PC-3 (cell line): ENCODE measurements at regions not wholly inside any gene's neighbourhood (a gene's known extent, or its start where the extent isn't known, plus 50 kb on each side); places are given as distances from the start of the nearest gene placed in this dataset.

Experiments used
- EZH2 ChIP-seq: fragments of 300-600 bp; sonication (generic); IDR thresholded peaks from one replicate; pipeline ENCODE4 v1.6.1; 2017; ENCODE audit warnings: antibody characterized with exemption, mild to moderate bottlenecking, low read length; ENCODE audit not compliant: unreplicated experiment
- EZH2phosphoT487 ChIP-seq: fragments of 300-600 bp; sonication (generic); IDR thresholded peaks from 2 replicates; pipeline ENCODE4 v1.6.1; 2018; ENCODE audit warnings: mild to moderate bottlenecking, antibody characterized with exemption, low read length, borderline replicate concordance
- TF ChIP-seq, protein P1 (sequence below): fragments of 300-600 bp; sonication (generic); conservative IDR thresholded peaks from 2 replicates; pipeline ENCODE4 v1.5.1; 2017; ENCODE audit warnings: antibody characterized with exemption, low read depth, mild to moderate bottlenecking, low read length

DNA sequence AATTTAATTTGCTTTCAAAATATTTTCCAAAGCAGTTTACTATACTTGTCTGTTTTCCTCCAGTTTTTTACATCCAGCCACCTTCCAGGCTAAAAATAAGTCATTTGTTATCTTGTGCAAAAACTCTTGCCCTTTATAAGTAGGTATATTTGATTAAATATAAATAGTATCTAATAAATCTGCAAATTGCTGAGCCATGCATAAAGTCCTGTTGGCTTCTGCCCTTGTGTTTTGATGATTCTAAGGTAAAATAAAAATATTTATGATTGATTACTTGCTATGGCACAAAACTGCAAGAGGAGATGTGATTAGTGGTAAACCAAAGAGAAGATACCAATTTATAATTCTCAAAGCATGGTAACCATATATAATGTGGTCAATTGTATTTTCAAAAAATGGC is 1026.7 kb downstream of the EPHA3 start:
- TF ChIP-seq, protein P1, sequence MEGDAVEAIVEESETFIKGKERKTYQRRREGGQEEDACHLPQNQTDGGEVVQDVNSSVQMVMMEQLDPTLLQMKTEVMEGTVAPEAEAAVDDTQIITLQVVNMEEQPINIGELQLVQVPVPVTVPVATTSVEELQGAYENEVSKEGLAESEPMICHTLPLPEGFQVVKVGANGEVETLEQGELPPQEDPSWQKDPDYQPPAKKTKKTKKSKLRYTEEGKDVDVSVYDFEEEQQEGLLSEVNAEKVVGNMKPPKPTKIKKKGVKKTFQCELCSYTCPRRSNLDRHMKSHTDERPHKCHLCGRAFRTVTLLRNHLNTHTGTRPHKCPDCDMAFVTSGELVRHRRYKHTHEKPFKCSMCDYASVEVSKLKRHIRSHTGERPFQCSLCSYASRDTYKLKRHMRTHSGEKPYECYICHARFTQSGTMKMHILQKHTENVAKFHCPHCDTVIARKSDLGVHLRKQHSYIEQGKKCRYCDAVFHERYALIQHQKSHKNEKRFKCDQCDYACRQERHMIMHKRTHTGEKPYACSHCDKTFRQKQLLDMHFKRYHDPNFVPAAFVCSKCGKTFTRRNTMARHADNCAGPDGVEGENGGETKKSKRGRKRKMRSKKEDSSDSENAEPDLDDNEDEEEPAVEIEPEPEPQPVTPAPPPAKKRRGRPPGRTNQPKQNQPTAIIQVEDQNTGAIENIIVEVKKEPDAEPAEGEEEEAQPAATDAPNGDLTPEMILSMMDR: no peak
- TF ChIP-seq EZH2 (no peak), EZH2phosphoT487 (no peak)
